ENCODE measurements at regions not wholly inside any gene's neighbourhood (a gene's known extent, or its start where the extent isn't known, plus 50 kb on each side); places are given as distances from the start of the nearest gene placed in this dataset.
"Not testable (repeated sequence)": the region's sequence is repeated elsewhere in the genome, so short reads cannot be mapped to it uniquely, and the experiment has no call there.

- H3K9me3 ChIP-seq: no peaks in the 10 kb centered on the region
- intact Hi-C loops (cut with DNase I; ENCODE audit: low total_unique reads): no loop called here
- no peaks in the 10 kb centered on the region for H3K4me1 ChIP-seq
- no peaks in the 10 kb centered on the region for H3K27me3 ChIP-seq
- no peak overlapping the region for H3K27ac ChIP-seq
- H3K36me3 ChIP-seq: no peaks in the 10 kb centered on the region
- DNase-seq: no peak
- no peak overlapping the region for H3K4me3 ChIP-seq
- TF ChIP-seq POLR2A (IDR thresholded peaks at IDR 0.05) (no peak), CTCF (IDR thresholded peaks at IDR 0.05) (no peak)
Measured at GRCh38 chr6:7008451-7008988, 99.2 kb upstream of the RREB1 start.

GRCh38 chr6:7016226-7016625, 91.5 kb upstream of the RREB1 start:
- Histone ChIP-seq H3K4me3 (no peak overlapping the region), H3K4me1 (no peaks in the 10 kb centered on the region), H3K27me3 (no peaks in the 10 kb centered on the region), H3K27ac (no peak overlapping the region), H3K36me3 (no peaks in the 10 kb centered on the region), H3K9me3 (no peaks in the 10 kb centered on the region)
- no peak for TF ChIP-seq CTCF (IDR thresholded peaks at IDR 0.05)
- TF ChIP-seq POLR2A (IDR thresholded peaks at IDR 0.05): no peak
- DNase-seq: no peak
- intact Hi-C loops (cut with DNase I; ENCODE audit: low total_unique reads): no loop called here

- Histone ChIP-seq H3K4me1 (no peaks in the 10 kb centered on the region), H3K36me3 (no peaks in the 10 kb centered on the region), H3K27ac (no peak overlapping the region), H3K9me3 (no peaks in the 10 kb centered on the region), H3K4me3 (no peak overlapping the region), H3K27me3 (no peaks in the 10 kb centered on the region)
- DNase-seq: no peak
- TF ChIP-seq POLR2A (IDR thresholded peaks at IDR 0.05): no peak
- no peak for TF ChIP-seq CTCF (IDR thresholded peaks at IDR 0.05)
- intact Hi-C loops (cut with DNase I; ENCODE audit: low total_unique reads): no loop called here
Measured at GRCh38 chr6:7021301-7021700, 86.5 kb upstream of the RREB1 start.

- Histone ChIP-seq H3K4me3 (no peak overlapping the region), H3K27me3 (no peaks in the 10 kb centered on the region), H3K4me1 (no peaks in the 10 kb centered on the region), H3K27ac (no peak overlapping the region), H3K36me3 (no peaks in the 10 kb centered on the region), H3K9me3 (no peaks in the 10 kb centered on the region)
- no peak for DNase-seq
- TF ChIP-seq POLR2A (IDR thresholded peaks at IDR 0.05) (no peak), CTCF (IDR thresholded peaks at IDR 0.05) (no peak)
- intact Hi-C loops (cut with DNase I; ENCODE audit: low total_unique reads): no loop called here
Measured at GRCh38 chr6:7025861-7026260, 81.9 kb upstream of the RREB1 start.

GRCh38 chr6:7028963-7029362, 78.8 kb upstream of the RREB1 start:
- DNase-seq; H3K36me3 ChIP-seq; H3K27me3 ChIP-seq; H3K27ac ChIP-seq; H3K4me3 ChIP-seq; intact Hi-C loops (cut with DNase I; ENCODE audit: low total_unique reads); H3K9me3 ChIP-seq; H3K4me1 ChIP-seq: not testable (repeated sequence)

GRCh38 chr6:7030968-7031367, 76.8 kb upstream of the RREB1 start:
- H3K9me3 ChIP-seq; H3K4me3 ChIP-seq; H3K27ac ChIP-seq; H3K27me3 ChIP-seq; intact Hi-C loops (cut with DNase I; ENCODE audit: low total_unique reads); H3K4me1 ChIP-seq; H3K36me3 ChIP-seq; DNase-seq: not testable (repeated sequence)

Measured in uterus (tissue), 3 donors.